AG09319 (cell line): ENCODE measurements at regions not wholly inside any gene's neighbourhood (a gene's known extent, or its start where the extent isn't known, plus 50 kb on each side); places are given as distances from the start of the nearest gene placed in this dataset.

Experiments used
- DNase-seq: peaks from one replicate; pipeline ENCODE4 v3.0.0-alpha.2; 2010; ENCODE audit warnings: low read depth; ENCODE audit errors: extremely low read depth
- CTCF ChIP-seq: IDR thresholded peaks from 2 replicates; pipeline ENCODE4 v1.5.1; 2011; ENCODE audit warnings: low read depth, mild to moderate bottlenecking, inconsistent platforms, low read length, moderate library complexity

GRCh38 chr7:156082048-156083040 lies 270.1 kb upstream of the SHH start:
- DNase-seq = no peak
- TF ChIP-seq CTCF = no peak

GRCh38 chr7:156080596-156080995 lies 268.3 kb upstream of the SHH start:
- no peak for DNase-seq
- TF ChIP-seq CTCF = no peak

GRCh38 chr7:156080046-156080445 lies 267.8 kb upstream of the SHH start:
- TF ChIP-seq CTCF = no peak

GRCh38 chr7:156079156-156079555 lies 266.9 kb upstream of the SHH start:
- no peak for TF ChIP-seq CTCF
- DNase-seq = no peak

More at GRCh38 chr7:156080046-156080445, 267.8 kb upstream of the SHH start:
- DNase-seq = no peak

GRCh38 chr7:156074982-156075615 lies 262.8 kb upstream of the SHH start:
- no peak for TF ChIP-seq CTCF
- DNase-seq = no peak

GRCh38 chr7:156074084-156074483 lies 261.8 kb upstream of the SHH start:
- DNase-seq = no peak
- no peak for TF ChIP-seq CTCF
